ENCODE measurements at regions not wholly inside any gene's neighbourhood (a gene's known extent, or its start where the extent isn't known, plus 50 kb on each side); places are given as distances from the start of the nearest gene placed in this dataset.

- TF ChIP-seq, protein P1, sequence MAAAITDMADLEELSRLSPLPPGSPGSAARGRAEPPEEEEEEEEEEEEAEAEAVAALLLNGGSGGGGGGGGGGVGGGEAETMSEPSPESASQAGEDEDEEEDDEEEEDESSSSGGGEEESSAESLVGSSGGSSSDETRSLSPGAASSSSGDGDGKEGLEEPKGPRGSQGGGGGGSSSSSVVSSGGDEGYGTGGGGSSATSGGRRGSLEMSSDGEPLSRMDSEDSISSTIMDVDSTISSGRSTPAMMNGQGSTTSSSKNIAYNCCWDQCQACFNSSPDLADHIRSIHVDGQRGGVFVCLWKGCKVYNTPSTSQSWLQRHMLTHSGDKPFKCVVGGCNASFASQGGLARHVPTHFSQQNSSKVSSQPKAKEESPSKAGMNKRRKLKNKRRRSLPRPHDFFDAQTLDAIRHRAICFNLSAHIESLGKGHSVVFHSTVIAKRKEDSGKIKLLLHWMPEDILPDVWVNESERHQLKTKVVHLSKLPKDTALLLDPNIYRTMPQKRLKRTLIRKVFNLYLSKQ (tag by site-specific recombination; IDR thresholded peaks at IDR 0.05; ENCODE audit: borderline replicate concordance): no peak
These were observed 500.0 kb upstream of the SETBP1 start (continued) for GRCh38 chr18:44180683-44181082.

DNA sequence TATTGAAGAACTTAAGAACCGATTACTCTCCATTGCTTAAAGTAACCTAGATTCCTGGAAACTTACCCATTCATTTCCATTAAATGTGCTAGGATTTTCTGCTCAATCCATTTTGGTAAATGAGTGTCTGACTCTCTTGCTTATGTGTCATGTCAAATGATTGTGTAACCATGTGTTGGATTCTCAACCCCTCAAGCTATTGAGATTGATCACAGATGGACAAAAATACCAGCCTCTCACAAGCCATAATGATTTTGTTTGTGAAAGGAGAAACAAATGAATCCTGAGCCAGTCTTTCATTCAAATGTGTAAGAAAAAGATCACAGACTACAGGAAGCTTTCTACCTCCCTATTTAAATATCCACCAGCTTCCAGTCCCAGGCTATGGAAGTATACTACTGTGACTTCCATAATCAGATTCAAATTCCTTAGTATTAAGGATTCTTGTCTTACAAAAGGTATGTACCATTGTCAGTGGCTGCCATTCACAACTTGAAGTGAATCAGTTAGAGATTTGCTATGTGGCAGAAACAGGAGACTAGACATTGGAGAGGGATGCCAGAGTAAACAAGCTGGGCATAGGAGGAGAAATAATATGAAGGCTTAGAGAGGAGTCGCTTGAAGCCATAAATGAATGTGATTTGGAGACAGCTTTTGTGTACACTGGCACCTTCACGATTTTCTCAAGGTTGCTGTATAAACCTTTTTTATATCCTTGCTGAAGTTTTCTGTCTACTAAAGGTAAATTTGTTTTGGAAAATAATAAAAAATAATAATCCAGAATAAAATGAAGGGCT is 498.5 kb upstream of the SETBP1 start:
- H3K36me3 ChIP-seq (ENCODE audit: control insufficient read depth in 2 of 2, insufficient read depth in 1 of 2, low read length in 2 of 2): no peaks in the 10 kb centered on the region
- POLR2A ChIA-PET: no interaction called here
- CTCF ChIA-PET: interaction anchor here (0.7 kb wide), 1 partner anchor 571 kb away, joined by 3 read pairs; no protein-coding TSS in a partner anchor

GRCh38 chr18:44186001-44186400 is 494.7 kb upstream of the SETBP1 start:
- no peak overlapping the region for H3K27ac ChIP-seq (ENCODE audit: extremely low read depth, low read depth, low read length)
- ChIA-PET POLR2A (no interaction called here), CTCF (no interaction called here)
- no peak overlapping the region for H3K4me3 ChIP-seq (ENCODE audit: low read depth, low read length)
- no peaks in the 10 kb centered on the region for H3K36me3 ChIP-seq (ENCODE audit: control insufficient read depth in 2 of 2, insufficient read depth in 1 of 2, low read length in 2 of 2)
- H3K4me1 ChIP-seq (ENCODE audit: control insufficient read depth, insufficient read depth, low read length): no peaks in the 10 kb centered on the region
- H3K9me3 ChIP-seq (ENCODE audit: control insufficient read depth, insufficient read depth, low read depth, low read length): no peaks in the 10 kb centered on the region
- TF ChIP-seq ZNF621 (tag by site-specific recombination; IDR thresholded peaks at IDR 0.05) (no peak), ZBTB8A (tag by site-specific recombination; IDR thresholded peaks at IDR 0.05) (no peak), ZFP41 (tag by site-specific recombination; IDR thresholded peaks at IDR 0.05; ENCODE audit: borderline replicate concordance) (no peak), ZNF707 (tag by site-specific recombination; IDR thresholded peaks at IDR 0.05) (no peak), ZNF354C (tag by site-specific recombination; IDR thresholded peaks at IDR 0.05; ENCODE audit: borderline replicate concordance, low read depth) (no peak), ZNF121 (tag by site-specific recombination; IDR thresholded peaks at IDR 0.05) (no peak), ZNF645 (tag by site-specific recombination; IDR thresholded peaks at IDR 0.05) (no peak), ZNF311 (tag by site-specific recombination; IDR thresholded peaks at IDR 0.05; ENCODE audit: borderline replicate concordance) (no peak), ZNF791 (tag by site-specific recombination; IDR thresholded peaks at IDR 0.05) (no peak), MEIS1 (CRISPR knock-in tag; IDR thresholded peaks at IDR 0.05; ENCODE audit: borderline replicate concordance) (no peak)
- TF ChIP-seq, protein P2, sequence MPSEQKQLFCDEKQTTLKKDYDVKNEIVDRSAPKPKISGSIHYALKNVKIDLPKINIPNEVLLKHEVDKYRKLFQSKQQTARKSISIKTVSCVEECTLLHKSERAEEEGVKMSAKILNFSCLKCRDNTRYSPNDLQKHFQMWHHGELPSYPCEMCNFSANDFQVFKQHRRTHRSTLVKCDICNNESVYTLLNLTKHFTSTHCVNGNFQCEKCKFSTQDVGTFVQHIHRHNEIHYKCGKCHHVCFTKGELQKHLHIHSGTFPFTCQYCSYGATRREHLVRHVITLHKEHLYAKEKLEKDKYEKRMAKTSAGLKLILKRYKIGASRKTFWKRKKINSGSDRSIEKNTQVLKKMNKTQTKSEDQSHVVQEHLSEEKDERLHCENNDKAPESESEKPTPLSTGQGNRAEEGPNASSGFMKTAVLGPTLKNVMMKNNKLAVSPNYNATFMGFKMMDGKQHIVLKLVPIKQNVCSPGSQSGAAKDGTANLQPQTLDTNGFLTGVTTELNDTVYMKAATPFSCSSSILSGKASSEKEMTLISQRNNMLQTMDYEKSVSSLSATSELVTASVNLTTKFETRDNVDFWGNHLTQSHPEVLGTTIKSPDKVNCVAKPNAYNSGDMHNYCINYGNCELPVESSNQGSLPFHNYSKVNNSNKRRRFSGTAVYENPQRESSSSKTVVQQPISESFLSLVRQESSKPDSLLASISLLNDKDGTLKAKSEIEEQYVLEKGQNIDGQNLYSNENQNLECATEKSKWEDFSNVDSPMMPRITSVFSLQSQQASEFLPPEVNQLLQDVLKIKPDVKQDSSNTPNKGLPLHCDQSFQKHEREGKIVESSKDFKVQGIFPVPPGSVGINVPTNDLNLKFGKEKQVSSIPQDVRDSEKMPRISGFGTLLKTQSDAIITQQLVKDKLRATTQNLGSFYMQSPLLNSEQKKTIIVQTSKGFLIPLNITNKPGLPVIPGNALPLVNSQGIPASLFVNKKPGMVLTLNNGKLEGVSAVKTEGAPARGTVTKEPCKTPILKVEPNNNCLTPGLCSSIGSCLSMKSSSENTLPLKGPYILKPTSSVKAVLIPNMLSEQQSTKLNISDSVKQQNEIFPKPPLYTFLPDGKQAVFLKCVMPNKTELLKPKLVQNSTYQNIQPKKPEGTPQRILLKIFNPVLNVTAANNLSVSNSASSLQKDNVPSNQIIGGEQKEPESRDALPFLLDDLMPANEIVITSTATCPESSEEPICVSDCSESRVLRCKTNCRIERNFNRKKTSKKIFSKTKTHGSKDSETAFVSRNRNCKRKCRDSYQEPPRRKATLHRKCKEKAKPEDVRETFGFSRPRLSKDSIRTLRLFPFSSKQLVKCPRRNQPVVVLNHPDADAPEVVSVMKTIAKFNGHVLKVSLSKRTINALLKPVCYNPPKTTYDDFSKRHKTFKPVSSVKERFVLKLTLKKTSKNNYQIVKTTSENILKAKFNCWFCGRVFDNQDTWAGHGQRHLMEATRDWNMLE (tag by site-specific recombination; conservative IDR thresholded peaks at IDR 0.05; ENCODE audit: low read depth): no peak
- TF ChIP-seq, protein P3, sequence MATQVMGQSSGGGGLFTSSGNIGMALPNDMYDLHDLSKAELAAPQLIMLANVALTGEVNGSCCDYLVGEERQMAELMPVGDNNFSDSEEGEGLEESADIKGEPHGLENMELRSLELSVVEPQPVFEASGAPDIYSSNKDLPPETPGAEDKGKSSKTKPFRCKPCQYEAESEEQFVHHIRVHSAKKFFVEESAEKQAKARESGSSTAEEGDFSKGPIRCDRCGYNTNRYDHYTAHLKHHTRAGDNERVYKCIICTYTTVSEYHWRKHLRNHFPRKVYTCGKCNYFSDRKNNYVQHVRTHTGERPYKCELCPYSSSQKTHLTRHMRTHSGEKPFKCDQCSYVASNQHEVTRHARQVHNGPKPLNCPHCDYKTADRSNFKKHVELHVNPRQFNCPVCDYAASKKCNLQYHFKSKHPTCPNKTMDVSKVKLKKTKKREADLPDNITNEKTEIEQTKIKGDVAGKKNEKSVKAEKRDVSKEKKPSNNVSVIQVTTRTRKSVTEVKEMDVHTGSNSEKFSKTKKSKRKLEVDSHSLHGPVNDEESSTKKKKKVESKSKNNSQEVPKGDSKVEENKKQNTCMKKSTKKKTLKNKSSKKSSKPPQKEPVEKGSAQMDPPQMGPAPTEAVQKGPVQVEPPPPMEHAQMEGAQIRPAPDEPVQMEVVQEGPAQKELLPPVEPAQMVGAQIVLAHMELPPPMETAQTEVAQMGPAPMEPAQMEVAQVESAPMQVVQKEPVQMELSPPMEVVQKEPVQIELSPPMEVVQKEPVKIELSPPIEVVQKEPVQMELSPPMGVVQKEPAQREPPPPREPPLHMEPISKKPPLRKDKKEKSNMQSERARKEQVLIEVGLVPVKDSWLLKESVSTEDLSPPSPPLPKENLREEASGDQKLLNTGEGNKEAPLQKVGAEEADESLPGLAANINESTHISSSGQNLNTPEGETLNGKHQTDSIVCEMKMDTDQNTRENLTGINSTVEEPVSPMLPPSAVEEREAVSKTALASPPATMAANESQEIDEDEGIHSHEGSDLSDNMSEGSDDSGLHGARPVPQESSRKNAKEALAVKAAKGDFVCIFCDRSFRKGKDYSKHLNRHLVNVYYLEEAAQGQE (tag by site-specific recombination; IDR thresholded peaks at IDR 0.05): no peak
- TF ChIP-seq, protein P4, sequence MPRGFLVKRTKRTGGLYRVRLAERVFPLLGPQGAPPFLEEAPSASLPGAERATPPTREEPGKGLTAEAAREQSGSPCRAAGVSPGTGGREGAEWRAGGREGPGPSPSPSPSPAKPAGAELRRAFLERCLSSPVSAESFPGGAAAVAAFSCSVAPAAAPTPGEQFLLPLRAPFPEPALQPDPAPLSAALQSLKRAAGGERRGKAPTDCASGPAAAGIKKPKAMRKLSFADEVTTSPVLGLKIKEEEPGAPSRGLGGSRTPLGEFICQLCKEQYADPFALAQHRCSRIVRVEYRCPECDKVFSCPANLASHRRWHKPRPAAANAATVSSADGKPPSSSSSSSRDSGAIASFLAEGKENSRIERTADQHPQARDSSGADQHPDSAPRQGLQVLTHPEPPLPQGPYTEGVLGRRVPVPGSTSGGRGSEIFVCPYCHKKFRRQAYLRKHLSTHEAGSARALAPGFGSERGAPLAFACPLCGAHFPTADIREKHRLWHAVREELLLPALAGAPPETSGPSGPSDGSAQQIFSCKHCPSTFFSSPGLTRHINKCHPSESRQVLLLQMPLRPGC (tag by site-specific recombination; IDR thresholded peaks at IDR 0.05): no peak

More for the DNA sequence above, 498.5 kb upstream of the SETBP1 start:
- no peaks in the 10 kb centered on the region for H3K9me3 ChIP-seq (ENCODE audit: control insufficient read depth, insufficient read depth, low read depth, low read length)
- H3K27ac ChIP-seq (ENCODE audit: extremely low read depth, low read depth, low read length): no peak overlapping the region
- no peak for TF ChIP-seq ZNF555 (tag by site-specific recombination; conservative IDR thresholded peaks at IDR 0.05)
- no peak for TF ChIP-seq ZNF354C (tag by site-specific recombination; IDR thresholded peaks at IDR 0.05; ENCODE audit: borderline replicate concordance, low read depth)
- TF ChIP-seq GLIS2 (tag by site-specific recombination; IDR thresholded peaks at IDR 0.05): no peak
- TF ChIP-seq ZNF747 (tag by site-specific recombination; IDR thresholded peaks at IDR 0.05): no peak
- TF ChIP-seq ZNF433 (tag by site-specific recombination; IDR thresholded peaks at IDR 0.05; ENCODE audit: low read depth): no peak
- no peak for TF ChIP-seq ZNF585B (tag by site-specific recombination; IDR thresholded peaks at IDR 0.05)
- no peak for TF ChIP-seq KLF9 (tag by site-specific recombination; IDR thresholded peaks at IDR 0.05; ENCODE audit: low read depth)
- TF ChIP-seq ZNF146 (tag by site-specific recombination; IDR thresholded peaks at IDR 0.05): no peak
- no peak for TF ChIP-seq ZNF214 (tag by site-specific recombination; IDR thresholded peaks at IDR 0.05; ENCODE audit: borderline replicate concordance)
- no peak for TF ChIP-seq SP3 (tag by site-specific recombination; IDR thresholded peaks at IDR 0.05)
- TF ChIP-seq BCL11A (tag by site-specific recombination; IDR thresholded peaks at IDR 0.05; ENCODE audit: low read depth): no peak
- no peak for TF ChIP-seq ZNF501 (tag by site-specific recombination; IDR thresholded peaks at IDR 0.05)
- no peak for TF ChIP-seq ZFP41 (tag by site-specific recombination; IDR thresholded peaks at IDR 0.05; ENCODE audit: borderline replicate concordance)
- TF ChIP-seq ZNF626 (tag by site-specific recombination; IDR thresholded peaks at IDR 0.05): no peak
- no peak overlapping the region for H3K4me3 ChIP-seq (ENCODE audit: low read depth, low read length)
- H3K4me1 ChIP-seq (ENCODE audit: control insufficient read depth, insufficient read depth, low read length): no peaks in the 10 kb centered on the region

Data from HEK293 (cell line).